ENCODE measurements at regions not wholly inside any gene's neighbourhood (a gene's known extent, or its start where the extent isn't known, plus 50 kb on each side); places are given as distances from the start of the nearest gene placed in this dataset.

GRCh38 chr2:239715606-239716005, 309.5 kb downstream of the NDUFA10 start:
- no peak for DNase-seq (ENCODE audit: low read depth)

- DNase-seq (ENCODE audit: low read depth): no peak
Measured at GRCh38 chr2:239715202-239715601, 309.9 kb downstream of the NDUFA10 start.

- DNase-seq (ENCODE audit: low read depth): no peak
Measured at GRCh38 chr2:239714116-239714515, 311.0 kb downstream of the NDUFA10 start.

GRCh38 chr2:239712755-239713154, 311.9 kb upstream of the HDAC4 start:
- DNase-seq (ENCODE audit: low read depth): no peak

- no peak for DNase-seq (ENCODE audit: low read depth)
Measured at GRCh38 chr2:239711911-239712570, 311.2 kb upstream of the HDAC4 start.

- no peak for DNase-seq (ENCODE audit: low read depth)
Measured at GRCh38 chr2:239710953-239711861, 310.4 kb upstream of the HDAC4 start.

- no peak for DNase-seq (ENCODE audit: low read depth)
Measured at GRCh38 chr2:239706367-239706766, 305.5 kb upstream of the HDAC4 start.

- no peak for DNase-seq (ENCODE audit: low read depth)
Measured at GRCh38 chr2:239704737-239705136, 303.9 kb upstream of the HDAC4 start.

GRCh38 chr2:239703834-239704233, 303.0 kb upstream of the HDAC4 start:
- no peak for DNase-seq (ENCODE audit: low read depth)

GRCh38 chr2:239700686-239701345, 300.0 kb upstream of the HDAC4 start:
- no peak for DNase-seq (ENCODE audit: low read depth)

- DNase-seq (ENCODE audit: low read depth): no peak
Measured at GRCh38 chr2:239697399-239698164, 296.8 kb upstream of the HDAC4 start.

- DNase-seq (ENCODE audit: low read depth): no peak
Measured at GRCh38 chr2:239696559-239697207, 295.9 kb upstream of the HDAC4 start.

- no peak for DNase-seq (ENCODE audit: low read depth)
Measured at GRCh38 chr2:239695728-239696240, 295.0 kb upstream of the HDAC4 start.

GRCh38 chr2:239695106-239695727, 294.4 kb upstream of the HDAC4 start:
- DNase-seq (ENCODE audit: low read depth): no peak

GRCh38 chr2:239694487-239694886, 293.7 kb upstream of the HDAC4 start:
- DNase-seq (ENCODE audit: low read depth): no peak

GRCh38 chr2:239693761-239694415, 293.1 kb upstream of the HDAC4 start:
- no peak for DNase-seq (ENCODE audit: low read depth)

- DNase-seq (ENCODE audit: low read depth): no peak
Measured at GRCh38 chr2:239693330-239693729, 292.5 kb upstream of the HDAC4 start.

GRCh38 chr2:239692919-239693318, 292.1 kb upstream of the HDAC4 start:
- no peak for DNase-seq (ENCODE audit: low read depth)

- no peak for DNase-seq (ENCODE audit: low read depth)
Measured at GRCh38 chr2:239692362-239692851, 291.6 kb upstream of the HDAC4 start.

- no peak for DNase-seq (ENCODE audit: low read depth)
Measured at GRCh38 chr2:239691720-239692119, 290.9 kb upstream of the HDAC4 start.

All from stimulated activated CD8-positive, alpha-beta memory T cell treated with anti-CD3 and anti-CD28 coated beads, Interleukin-15, amount 100 ng/mL, for 24 hours (primary cell).